GM21381 (cell line): ENCODE measurements at regions not wholly inside any gene's neighbourhood (a gene's known extent, or its start where the extent isn't known, plus 50 kb on each side); places are given as distances from the start of the nearest gene placed in this dataset.

Source experiments
- ATAC-seq: cut with Tn5 transposase; IDR thresholded peaks from one replicate; pipeline ENCODE4 v1.9.1; 2021; ENCODE audit warnings: mild to moderate bottlenecking, moderate library complexity; ENCODE audit not compliant: unreplicated experiment

DNA sequence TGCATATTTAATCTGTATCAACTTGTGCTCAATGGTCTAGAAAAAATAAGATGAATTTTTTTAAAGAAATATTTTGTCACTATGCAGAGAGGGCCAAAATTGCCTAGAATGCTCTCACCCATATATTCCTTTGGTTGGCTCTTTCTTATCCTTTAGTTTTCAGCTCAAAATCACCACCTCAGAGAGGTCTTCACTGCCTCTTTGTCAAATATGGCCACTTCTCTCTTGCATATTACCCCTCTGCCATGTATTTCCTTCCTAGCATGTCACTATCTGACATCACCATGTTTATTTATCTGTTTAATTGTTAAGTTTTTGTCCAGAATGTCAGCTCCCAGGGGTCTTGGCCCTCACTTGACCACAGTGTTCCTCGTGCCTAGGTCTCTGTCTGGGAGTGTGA lies 535.2 kb upstream of the CDH2 start:
- ATAC-seq = no peak

DNA sequence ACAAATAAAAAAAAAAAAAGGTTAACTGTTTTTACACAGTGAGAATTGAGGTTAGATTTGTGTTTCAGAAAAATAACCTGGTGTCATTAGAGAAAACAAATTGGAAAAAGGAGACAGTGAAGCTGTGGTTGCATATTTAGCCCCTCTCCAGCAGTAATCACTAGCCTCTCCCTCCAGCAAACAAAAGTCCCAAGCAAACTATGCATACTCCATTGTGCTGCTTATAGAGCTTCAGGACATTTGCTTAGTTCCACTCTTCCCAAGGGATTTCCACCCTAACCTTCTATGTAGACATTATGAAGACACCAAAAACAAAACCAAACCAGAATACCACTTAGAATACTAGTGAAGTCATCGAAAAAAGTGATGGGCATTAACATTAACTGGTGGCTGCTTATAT lies 534.2 kb upstream of the CDH2 start:
- no peak for ATAC-seq

DNA sequence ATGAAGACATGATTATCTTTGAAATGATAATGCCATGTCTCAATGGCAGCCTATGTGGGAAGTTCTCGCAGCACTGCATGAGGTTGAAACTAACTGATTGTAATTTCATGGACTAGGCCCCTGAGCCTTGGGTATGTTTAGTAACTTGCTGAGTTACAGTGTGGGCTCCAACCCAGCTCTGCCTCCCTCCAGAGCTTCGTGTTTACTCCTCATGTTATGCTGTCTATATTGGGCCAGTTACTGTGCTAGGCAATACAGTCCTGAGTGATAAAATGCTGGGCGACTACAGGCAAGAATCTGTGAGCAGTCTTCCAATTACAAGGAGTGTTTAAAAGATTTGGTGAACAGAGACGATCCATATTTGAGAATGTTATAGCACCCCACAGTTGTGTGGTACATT lies 530.1 kb upstream of the CDH2 start:
- ATAC-seq = no peak

DNA sequence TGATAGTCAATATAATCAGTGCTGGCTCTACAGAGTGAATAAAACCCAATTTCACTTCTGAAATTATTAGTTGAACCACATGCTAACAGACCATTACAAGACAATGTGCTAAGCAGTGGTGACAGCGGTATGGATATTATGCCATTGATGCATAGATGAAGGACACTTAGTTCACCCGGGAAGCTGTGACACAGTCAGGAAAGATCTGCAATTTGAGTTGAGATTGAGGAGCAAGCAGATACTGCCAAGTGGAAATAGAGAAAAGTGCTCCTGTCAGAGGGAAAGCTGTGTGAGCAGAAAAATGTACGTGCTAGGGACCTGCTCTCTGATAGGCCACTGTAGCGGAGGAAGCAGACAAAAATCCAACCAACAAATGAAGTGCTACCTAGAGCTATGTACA lies 529.5 kb upstream of the CDH2 start:
- ATAC-seq = no peak

DNA sequence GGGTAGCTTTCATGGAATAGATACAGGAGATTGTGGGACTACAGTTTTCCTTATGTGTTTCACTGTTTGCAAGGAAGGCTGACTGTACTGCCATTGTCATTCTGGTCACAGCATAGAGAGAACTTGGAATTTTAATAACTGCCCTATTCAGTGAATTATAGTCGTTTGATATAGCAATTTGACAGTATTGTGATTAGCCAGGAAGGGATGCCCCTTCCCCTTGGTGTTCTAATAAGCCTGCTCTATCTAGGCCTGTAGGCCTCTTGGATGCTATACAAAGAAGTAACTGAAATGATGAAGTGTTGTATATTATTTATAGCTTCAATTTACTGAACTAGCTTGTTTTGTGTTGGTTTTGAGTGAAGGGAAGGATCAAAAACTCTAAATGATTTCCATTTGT lies 528.6 kb upstream of the CDH2 start:
- ATAC-seq = no peak

DNA sequence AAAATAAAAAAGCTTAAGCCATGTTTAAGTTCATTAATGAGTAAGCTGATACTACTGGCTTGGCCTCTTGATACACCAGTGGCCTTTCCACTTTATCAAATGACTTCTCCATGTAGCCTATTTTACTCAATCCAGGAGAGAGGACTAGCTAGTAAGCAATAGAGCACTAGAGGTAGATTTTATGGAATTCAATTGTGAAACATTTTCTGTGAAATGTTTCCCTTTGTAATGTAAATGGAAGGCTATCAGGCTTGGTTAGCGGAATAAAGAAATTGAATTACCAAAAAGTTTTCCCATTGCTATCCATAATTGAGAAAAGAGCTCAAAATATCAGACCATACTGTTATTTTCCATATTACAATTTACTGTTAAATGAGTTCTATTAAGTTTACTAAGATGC lies 515.4 kb upstream of the CDH2 start:
- ATAC-seq = no peak

DNA sequence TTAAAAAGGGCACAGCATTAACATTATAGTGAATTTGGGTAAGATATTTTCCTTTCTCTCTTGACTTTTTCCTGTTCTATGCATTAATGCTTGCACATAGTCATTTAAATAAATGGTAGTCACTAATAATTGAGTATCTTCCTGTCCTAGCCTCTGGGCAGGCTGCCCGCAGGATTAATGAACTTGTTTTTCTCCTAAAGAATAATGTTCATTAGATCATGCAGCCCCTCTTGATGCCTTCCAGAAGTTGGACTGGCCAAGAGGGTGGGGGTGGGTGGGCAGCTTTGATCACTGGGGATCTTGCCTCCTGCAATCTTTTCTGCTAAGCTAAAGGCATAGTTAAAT lies 514.5 kb upstream of the CDH2 start:
- no peak for ATAC-seq

DNA sequence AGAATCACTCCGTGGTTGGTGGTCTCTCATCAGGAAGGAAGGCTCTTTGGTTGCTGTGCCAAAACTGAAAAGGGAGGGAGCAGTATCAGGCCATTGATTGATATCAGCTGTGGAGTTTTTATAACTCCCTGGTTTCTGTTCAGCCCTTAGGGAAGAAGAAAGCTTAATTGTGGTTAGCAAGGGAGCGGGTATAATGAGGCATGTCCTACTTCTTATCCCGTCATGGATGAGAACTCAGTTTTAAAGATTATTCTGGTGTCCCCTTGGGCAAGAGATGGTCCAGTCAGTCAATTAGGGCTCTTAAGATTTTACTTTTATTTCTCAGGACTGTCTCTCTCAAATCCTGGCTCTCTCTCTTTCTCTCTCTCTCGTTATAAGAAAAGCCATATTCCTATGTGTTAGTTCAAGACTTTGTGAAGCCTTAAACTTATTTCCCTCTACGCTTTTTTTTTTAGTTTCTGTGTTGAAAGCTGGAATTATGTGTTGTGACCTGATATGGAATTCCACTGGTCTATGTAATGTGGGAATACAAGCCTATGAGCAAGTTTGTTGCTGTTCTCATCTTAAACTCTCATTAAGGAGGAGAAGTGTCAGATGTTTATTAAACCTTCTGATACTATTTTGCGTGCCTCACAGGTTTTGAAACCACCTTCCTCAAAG lies 514.0 kb upstream of the CDH2 start:
- no peak for ATAC-seq

DNA sequence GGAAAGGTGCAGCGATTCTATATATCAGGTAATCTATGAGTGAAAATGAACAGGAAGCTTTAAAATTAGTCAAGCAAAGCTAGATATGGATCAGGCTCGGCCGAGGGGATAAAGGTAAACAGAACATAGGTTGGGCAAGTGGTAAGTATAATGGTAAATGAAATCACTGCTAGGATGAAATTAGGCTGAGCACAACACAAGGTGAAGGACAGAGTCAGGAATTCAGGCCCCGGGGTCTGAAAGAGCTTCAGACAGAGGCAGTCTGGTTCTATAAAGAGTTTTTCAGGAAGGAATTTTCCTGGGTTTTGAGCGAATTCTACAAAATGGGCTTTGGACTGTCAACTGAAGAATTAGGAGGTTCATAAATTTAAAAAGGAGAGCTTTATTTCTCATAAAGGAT lies 513.2 kb upstream of the CDH2 start:
- ATAC-seq = no peak

DNA sequence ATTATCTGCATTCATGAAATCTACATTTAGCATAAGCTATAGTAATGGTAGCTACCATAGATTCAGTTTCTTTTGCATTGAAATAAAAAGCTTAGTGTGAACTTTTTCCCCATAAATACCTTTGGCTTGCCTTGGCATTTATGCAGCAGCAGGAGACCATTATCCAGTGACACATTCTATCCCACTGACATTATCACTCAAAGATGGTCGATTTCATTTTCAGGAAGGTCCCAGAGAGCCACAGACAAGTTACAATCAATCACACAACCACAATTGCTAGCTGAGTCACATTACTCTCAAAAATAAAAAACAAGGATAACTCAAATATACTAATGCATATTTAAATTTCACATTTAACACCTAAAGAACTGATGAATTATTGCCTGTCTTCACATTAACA lies 512.7 kb upstream of the CDH2 start:
- no peak for ATAC-seq

DNA sequence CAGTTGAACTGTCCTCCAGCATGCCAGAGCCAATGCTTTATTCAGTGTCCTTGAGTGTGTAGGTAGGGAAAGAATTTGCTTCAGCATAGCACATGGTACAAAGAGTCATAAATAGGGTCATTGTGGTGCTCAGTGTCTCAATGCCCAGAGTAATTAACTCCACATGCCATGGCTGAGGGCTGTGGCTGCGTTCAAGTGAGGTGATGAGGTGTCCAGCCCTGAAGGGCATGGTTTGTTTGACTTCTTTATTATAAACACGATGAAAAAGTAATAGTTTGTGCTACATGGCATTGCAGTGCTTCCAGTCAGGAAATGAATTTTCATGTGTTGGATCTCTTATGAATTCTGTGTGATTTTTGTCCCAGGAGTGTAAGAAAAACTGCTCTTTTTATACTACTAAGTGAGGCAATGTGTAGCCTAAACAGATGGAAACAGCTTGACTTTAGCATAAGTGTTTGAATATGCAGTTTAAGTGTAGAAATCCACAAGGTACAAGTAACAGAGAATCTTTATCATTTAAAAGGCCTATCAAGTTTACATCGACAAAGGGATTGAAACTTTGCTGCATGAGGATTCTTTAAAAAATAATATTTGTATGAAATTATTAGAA lies 507.9 kb upstream of the CDH2 start:
- ATAC-seq = no peak

DNA sequence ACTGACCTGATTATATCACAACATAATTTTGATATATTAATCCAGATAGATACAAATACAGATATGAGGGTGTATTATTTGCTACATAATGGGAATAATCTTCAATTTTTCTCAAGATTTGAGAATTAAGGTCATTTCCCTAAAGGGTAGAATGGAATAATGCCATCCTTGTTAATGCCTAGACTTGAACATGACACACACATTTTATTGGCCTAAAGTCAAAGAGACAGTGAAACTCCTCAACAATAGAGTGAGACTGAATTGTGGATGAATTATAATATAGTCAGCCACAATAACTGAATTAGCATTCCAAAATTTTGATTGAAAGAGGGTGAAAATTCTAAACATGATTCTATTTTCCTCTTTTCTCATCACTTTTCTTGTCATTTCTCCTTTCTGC lies 506.0 kb upstream of the CDH2 start:
- ATAC-seq = no peak

DNA sequence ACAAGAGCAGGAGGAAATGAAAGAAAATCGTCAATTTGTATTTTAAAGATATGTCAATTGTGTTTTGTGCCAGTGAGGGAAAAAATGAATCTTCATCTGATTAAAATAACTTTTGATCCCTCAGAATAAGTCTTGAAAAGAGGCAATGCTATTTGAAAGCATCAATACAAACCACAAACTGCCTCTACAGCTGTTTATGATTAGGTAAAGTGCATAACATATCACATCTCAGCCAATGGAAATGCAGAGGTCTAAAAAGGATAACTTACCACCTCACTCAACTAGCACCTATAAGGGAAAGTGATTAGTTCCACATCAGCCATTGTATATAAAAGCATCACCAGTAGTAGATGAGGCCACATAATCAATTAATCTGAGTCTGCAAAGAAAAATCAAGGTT lies 492.2 kb upstream of the CDH2 start:
- no peak for ATAC-seq

DNA sequence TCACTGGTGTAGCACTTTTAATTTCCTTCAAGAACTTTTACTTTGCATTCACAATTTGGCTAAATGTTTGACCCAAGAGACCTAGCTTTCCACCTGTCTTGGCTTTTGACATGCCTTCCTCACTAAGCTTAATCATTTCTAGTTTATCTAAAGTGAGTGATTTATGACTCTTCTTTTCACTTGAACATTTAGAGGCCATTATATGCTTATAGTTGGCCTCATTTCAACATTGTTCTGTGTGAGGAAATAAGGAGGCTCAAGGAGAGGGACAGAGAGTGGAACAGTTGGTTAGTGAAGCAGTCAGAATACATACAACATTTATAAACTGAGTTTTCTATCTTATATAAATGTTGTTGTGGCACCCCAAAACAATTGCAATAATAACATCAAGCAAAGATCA lies 489.3 kb upstream of the CDH2 start:
- no peak for ATAC-seq

DNA sequence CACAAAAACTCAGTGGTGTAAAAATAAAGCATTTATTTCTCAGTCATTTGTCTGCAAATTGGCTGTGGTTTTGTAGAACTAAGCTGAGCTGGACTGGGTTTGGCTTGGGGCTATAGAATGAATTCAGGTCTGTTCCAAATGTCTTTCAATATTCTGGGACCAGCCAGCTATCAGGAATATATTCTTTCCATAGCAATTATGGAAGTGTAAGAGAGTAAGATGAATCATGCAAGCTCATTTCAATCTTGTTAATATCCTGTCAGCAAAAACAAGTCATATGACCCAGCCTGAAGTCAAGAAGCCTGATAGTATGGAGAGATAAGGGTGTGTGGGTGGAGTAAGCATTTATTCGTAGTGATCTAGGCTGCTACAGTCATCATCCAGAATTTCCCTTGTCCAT lies 481.0 kb upstream of the CDH2 start:
- no peak for ATAC-seq

DNA sequence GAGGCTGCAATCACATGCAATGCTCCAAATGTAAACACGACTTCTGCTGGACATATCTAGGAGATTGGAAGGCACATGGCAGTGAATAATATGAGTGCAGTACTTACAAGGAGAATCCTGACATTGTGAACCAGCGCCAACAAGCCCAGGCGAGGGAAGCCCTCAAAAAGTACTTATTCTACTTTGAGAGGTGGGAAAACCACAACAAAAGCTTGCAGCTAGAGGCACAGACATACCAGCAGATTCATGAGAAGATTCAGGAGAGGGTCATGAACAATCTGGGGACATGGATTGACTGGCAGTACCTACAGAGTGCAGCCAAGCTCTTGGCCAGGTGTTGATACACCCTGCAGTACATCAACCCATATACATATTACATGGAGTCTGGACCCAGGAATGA lies 475.7 kb upstream of the CDH2 start:
- no peak for ATAC-seq

DNA sequence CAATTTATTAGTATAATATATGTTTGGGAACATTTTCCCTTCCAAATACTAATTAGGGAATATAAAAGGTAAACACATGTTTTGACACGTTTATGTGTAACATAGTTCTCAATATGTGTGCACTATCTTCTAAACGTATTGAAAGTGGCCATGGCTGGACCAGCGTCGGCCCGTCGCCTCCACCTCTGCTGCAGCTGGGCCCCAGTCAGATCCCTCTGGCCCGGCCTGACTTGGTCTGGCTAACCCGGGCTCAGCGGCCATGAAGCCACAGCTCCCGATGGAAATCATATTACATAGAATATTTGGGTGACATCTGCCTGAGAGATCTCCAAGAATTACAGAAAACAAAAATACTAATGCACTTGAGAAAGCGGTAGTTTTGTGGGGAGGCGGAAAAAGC lies 474.4 kb upstream of the CDH2 start:
- no peak for ATAC-seq

DNA sequence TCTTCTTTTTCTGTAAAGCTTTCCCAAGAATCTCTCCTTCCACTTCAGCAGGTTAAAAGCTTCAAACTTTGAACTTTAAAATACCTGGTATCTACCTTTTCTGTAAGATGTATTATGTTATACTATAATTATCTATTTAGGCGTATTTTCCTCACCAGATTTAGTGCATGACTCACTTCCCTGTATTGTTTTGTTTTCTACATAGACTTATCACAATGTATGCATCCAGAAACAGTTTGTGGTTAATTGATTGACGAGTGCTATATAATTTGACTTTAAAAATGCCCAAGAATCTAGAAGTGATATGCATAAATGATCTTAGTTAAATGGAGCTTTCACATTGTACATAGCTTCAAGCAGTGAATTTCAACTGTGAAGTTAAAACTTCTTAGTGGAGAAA lies 473.9 kb upstream of the CDH2 start:
- no peak for ATAC-seq

DNA sequence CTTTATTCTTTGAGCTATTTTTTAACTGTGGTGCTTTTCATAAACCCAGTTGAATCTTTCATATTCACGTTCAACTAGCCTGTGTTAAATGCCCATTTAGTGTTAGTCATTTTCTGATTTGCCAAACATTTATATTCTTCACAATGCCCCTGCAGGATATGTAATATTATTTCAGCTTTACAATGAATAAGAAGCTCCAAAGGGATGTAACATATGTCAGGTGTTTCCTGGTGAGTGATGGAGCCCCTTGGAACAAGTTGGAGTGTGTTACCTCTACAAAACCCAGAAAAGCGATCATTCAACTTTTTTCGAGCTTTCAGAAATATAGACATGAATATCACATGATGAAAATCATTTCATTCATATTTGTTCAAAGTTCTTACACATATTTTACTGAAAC lies 471.0 kb upstream of the CDH2 start:
- no peak for ATAC-seq

DNA sequence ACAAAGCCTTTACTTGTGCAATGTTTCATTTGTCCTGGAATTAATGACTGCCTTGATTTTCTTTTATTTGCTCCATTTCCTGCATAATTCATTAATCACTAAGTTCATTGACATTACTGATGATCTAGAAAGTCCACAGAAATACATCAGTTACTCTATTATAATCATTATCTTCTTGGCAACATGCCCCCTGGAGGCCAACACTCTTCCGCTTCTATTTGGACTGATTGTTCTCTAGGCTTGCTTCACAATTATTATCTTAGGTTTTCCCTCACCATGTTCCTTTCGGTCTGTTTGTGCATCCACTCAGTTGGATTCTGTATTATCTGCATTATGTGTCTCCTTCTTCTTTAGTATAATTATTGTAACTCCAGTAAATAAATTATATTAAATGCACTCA lies 461.0 kb upstream of the CDH2 start:
- ATAC-seq = no peak

DNA sequence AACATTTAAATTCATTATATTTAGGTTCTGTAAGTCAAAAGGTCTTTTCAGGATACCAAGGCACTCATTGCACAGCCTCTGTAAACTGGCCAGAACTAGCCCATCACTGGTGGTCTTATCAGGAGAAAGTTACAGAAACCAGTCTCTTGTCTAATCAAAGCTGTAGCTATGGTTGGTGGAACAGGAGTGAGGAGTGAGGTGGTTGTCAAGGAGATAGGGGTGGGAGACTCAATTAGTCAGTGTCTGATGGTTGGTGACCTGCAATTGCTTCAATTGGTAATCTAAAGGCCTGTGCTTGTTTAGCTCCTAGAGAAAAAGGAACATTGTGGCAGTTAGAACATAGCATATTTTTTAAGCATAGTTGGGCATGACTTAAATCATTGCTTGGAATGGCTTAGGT lies 458.6 kb upstream of the CDH2 start:
- no peak for ATAC-seq

DNA sequence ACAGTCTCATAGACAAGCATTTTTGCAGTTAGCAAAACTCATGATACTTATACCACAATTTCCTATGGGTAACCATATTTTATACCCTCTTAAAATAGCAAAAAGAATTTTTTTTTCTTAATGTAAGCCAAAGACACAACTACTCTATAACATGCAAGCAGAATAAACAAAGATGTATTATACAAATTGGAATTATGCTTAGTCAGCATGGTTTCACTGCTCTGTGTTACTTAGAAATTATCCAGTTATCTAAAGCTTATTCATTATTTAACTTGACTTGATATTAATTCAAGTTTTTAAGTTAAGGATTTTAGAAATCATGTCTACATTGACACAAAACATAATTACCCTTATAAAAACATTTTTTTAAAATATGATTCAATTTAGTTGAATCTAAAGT lies 449.8 kb upstream of the CDH2 start:
- no peak for ATAC-seq

DNA sequence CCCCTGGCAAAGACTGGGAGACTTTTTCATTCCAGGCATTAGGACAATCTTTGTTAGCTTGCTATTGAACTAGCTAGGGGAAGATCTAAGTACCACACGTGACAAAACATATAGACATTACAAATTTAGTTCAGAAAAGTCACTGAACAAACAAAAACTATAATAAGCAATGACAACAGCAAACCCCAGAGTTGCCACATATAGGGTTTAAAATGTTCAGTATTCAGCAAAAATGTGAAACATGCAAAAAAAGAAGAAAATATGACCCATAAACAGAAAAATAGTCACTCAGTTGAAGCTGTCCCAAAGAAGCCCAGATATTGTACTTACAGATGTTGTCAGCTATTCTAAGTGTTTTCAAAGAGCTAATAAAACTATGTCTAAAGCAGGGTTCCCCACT lies 431.1 kb upstream of the CDH2 start:
- no peak for ATAC-seq
